Umbilical cord (tissue), 1 donor: ENCODE measurements at regions not wholly inside any gene's neighbourhood (a gene's known extent, or its start where the extent isn't known, plus 50 kb on each side); places are given as distances from the start of the nearest gene placed in this dataset.

Experiments
- DNase-seq: peaks from one replicate; pipeline ENCODE4 v3.0.0-alpha.2; 2015; ENCODE audit warnings: low spot score

DNA sequence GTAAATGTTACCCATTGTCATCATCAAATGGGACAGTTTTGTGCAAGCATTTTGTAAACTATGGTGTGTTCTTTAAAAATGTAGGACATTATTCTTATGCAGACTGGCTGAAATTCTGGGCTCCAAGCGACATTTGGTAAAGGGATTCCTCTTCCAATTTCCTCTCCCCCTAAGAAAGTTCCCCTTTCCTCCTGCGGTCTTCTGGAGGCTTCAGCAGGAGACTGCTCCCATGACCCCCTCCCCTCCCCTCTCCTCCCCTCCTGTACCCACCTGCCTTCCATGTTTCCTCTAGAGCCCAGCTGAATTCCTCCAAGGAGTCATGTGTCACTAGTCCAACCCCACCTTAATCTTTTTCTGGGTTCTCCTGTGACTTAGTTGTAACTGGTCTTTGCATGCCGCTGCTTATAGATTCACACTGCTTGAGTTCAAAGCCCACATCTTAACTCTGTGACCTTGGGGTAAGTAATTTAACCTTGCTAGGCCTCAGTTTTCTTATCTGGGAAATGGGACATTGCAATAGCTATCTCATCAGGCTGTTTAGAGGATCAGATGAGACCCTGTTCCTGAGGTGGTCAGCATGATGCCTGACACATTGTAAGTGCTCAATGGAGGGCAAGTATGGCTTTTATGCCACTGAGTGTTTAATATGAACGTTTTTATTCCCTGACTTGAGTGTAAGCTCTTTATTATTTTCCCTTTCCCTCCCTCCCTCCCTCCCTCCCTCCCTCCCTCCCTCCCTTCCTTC, 69.9 kb upstream of the WDR26 start:
- no peak for DNase-seq

GRCh38 chr1:224505454-224506093, 71.0 kb upstream of the WDR26 start:
- DNase-seq = no peak

DNA sequence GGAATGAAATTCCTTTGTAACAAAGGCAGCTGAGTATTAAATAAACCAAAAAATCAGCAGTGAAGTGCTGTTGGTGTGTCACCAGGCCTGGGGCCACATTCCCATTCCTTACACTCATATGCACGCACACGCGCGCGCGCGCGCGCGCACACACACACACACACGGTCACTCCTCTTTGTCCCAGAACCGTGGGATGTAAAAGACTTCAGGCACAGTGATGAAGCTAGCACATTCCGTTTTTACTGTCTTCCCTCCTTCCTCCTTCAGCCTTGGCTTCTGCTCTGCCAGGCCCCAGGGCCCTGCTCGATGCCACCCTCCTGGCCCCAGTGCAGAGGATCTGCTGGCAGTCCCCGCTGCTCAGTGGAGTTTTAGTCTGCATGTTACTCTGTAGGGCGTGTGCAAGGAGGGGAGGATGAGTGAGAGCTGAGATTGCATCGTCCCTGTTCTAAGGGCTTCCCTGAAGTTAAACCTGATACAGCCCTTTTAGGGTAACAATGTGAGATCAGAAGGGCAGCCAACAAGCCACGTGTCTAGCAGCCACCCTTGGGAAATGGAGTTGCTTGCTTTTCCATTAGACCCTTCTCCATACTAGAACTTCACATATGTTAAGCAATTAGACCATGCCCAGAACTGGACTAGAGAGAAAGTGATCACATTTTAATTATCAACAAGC, 71.7 kb upstream of the WDR26 start:
- DNase-seq = no peak

DNA sequence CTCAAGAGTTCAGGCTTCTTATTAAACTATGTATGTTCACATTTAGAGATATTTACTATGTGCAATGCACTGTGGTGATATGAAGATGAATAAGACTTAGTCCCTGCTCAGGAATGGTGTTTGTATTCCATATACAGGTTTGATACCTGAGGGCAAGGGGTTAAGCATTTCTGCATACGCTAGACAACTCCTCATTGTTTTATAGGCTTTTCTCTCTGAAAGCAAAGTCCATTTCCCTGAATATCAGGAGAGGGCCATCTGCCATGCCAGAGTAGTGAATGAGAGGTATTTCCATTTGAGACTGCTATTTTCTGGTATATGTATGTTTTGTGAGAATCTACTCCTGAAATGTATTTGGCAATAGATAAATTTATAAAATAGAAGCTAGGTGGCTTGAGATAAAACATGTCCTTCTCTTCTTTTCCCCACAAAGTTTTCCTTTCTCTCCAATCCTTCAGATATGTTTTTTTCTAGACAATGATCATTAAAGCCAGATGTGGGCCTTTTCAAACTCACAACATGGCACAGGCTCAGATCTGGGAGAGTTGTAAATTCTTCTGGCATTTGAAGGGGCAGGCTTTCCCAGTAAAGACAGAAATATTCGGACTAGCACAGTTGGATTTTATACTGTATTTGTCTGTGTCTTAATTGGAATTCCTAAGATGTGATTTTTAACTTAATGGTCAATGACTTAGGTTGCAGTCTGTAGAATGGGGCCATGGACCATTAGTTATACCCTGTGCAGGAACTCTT, 73.3 kb upstream of the WDR26 start:
- peak; percentile 20 for DNase-seq

DNA sequence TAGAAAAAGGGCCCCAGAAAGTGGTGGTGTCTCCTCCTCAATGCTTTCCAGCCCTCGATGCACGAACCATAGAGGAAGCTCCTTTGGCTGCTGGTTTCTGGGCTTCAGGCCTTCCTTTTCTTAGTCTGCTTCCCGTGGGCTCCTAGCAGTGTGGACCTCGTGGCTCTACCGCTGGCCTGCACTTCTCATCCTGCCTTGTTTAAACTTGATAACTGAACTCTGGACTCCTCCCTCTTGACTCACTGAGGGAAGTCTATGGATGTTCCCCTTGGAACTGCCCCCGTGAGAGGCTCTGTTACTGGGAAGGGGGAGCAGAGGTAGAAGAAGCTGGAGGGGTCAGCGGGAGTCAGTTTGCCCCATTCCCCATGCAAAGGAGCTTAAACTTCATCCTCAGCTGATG, 75.3 kb upstream of the WDR26 start:
- peak; percentile 17 for DNase-seq

DNA sequence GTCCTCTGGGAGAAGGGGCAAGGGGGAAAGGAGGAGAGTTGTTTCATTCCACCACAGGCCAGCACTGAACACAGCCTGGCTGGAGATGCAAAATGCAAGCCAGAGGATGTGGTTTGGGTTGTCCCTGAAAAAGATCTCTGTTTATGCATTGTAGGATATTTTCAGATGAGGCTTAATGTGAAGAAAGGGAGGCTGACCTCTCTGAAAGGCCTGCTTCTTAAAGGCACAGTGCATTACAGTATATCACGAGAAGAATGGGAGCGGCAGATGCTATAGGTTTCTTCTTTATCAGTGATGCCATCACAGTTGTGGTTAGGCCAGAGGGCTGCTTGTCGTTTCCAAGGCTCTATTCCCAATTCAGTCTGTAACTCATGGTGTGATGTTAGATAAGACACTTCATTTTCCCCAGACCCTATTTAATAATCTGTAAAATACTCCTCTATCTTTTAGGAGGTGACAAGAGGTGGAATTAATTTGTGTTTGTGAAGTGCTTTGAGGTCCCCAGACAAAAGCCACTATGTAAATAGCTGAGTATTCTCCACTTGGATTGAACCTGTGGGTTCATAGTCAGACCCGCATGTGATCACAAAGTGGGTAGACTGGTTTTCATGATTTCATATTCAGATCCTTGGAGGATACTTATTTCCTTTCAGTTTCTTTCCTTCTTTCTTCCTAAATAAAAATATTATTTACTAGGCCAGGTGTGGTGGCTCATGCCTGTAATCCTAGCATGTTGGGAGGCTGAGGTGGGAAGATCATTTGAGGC, 76.5 kb upstream of the WDR26 start:
- peak; percentile 26 for DNase-seq

- DNase-seq = no peak
These were observed 78.1 kb upstream of the WDR26 start for GRCh38 chr1:224512600-224513151.

DNA sequence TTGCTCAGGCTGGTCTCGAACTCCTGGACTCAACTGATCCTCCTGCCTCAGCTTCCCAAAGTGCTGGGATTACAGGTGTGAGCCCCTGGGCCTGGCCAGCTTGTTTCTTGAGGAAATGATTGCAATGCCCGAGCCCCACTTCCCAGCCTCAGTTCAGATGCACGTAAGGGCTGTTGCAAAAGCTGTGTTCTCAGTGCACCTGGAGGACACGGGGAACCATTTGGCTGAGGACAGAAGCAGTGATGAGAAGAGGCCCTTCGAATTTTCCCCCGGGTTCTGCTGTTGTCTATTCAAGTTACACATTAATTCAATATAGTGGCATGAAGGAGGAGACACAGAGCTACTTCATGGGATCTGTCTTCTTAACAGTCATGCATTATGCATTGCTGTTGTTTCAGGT, 78.8 kb upstream of the WDR26 start:
- DNase-seq = no peak

- peak; percentile 83 for DNase-seq
These were observed 79.2 kb upstream of the WDR26 start for GRCh38 chr1:224513787-224514209.

DNA sequence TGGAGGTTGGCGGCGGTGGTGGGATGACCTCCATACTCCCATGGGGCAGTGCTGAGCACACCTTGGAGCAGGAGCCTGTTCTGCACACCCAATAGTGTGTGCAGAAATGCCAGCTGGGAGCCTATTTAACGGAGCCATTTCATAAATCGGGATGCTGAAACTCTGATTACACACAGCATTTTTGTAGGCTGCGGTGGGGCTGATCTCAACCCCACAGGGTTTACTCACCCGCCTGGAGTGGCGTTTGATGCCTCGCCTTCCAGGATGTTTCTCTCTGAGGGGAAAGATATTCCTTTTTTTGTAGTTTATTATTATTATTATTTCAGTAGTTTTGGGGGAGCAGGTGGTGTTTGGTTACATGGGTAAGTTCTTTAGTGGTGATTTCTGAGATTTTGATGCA, 82.6 kb upstream of the WDR26 start:
- no peak for DNase-seq

- DNase-seq = no peak
These were observed 83.9 kb upstream of the WDR26 start for GRCh38 chr1:224518528-224518927.

GRCh38 chr1:224519874-224520273, 85.3 kb upstream of the WDR26 start:
- no peak for DNase-seq

- DNase-seq = no peak
These were observed 86.2 kb upstream of the WDR26 start for GRCh38 chr1:224520808-224521207.

DNA sequence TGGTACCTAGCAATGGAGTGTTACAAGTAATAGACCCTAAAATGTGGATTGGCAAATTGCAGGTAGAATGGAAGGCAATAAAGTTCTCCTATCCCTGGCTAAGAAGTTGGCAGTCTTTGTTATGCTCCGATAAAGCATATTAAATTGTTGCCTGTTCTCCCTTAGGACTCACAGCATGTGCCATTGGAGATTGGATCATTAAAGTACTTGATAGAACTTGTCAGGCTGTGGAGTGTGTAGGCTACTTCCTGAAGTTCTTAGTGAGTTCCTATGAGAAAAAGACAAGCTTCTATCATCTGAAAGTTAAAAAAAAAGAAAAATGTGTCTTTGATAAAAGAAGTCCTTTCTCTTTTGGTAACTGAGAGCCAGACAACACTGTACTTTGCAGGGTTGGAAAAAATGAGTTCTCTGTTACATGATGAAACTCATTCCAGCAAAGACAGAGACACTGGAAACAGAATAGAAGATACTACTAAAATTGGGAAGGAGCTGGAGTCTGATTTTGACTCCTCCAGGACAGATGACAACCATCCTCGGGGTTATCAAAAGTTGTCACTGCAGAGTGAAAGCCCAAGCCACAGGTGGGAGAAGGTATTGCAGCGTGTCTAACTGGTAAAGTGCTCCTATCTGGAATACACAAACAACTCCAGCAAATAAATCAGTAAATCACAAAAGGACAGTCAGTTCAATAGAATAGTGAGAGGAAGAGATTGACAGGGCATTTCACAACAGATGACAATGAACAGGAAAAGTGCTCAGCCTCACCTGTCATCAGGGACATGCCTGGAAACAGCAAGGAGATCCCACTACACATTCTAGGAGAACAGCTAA, 87.5 kb upstream of the WDR26 start:
- no peak for DNase-seq

DNA sequence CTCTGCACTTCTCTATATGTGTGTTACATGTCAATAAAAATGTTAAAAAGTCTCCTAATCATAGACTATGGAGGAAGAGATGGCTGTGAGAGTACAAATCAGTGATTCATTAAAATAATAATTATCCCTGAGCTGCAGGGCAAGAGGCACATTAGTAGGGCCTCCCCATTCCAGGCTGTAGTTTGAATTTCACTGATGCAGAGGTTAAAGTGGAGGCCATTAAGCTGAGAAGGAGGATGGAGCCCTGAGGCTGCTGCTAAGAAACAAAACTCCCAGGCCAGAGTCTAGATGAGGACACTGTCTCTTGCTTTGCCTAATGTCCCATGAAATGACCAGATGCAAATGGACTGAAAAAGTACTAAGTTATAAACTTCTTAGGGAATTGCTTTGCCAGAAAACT, 89.1 kb upstream of the WDR26 start:
- no peak for DNase-seq

DNA sequence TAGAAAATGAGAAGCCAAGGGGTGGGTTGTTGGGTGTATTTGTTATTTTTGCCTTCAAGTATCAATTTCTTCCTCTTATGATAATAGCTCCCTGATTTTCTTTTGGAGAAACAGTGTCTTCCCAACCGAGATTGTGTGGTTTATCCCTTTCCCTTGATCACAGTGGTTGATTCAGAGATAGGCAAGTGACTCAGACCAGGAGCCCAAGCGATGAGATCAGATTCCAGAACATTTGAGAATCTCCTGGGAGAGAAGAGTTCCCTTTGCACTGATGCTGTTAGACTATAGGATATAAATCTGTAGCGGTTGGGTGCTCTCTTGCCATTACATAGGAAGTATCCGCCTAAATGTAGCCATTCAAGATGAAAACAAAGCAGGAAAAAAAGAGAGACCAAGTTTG, 90.1 kb upstream of the WDR26 start:
- no peak for DNase-seq

DNA sequence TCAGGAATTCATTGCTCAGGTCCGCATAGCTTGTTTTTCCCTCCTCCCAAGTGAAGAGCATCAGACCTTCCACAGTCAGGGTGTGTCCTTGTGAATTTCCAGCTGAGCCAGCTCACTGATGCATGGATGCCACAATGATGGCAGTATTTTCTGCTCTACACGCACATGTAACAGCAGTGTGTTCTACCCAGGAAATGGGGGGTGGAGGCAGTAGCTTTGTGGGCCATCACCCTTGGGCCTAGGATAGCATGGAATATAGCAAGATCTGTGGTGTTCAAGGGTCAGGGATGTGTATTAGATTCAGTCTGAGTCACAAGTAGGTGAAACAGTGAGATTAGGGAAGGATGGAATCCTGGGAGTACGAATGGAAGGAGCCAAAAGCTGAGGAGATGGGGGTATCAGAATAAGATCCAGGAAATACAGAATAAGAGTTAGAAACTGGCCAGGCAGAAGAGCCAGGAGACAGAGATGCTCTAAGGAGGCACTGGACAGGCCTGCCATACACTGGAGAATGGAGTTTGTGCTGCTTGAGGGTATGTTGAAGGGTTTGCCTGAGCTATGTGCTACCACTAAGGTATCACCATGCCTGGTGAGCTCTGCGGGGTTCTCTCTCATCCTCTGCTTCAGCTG, 90.6 kb upstream of the CNIH3 start:
- DNase-seq = no peak

DNA sequence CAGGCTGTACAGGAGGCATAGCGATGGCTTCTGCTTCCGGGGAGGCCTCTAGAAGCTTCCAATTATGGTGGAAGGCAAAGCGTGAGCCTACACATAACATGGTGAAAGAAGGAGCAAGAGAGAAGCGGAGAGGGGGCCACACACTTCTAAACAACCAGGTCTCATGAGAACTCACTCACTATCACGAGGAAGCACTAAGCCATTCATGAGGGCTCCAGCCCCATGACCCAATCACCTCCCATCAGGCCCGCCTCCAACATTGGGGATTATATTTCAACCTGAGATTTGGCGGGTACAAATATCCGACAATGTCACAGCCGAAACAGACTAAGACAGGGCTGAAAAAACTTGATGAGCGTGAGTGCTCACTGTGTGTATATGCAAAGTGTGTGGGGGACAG, 89.3 kb upstream of the CNIH3 start:
- no peak for DNase-seq

GRCh38 chr1:224528900-224529299, 87.2 kb upstream of the CNIH3 start:
- no peak for DNase-seq

DNA sequence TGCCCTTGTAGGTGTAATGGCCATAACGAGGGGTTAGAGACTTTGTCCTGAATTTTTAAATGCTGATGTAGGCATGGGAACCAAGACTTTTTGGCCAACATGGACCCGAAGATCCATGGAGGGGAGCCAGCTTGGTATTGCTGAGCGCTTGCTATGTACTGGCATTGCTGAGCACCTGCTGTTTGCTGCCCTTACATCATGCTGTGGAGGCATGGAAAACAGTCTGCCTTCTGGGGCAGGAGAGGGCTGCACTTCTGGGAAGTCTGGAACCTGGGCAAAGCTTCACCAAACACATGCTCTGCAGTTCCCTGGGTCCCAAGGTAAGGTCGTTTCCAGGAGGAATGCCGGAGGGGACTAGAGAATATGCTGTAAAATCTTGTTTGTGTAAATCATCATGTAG, 86.3 kb upstream of the CNIH3 start:
- DNase-seq = no peak
